PC-9 (cell line): ENCODE measurements at regions not wholly inside any gene's neighbourhood (a gene's known extent, or its start where the extent isn't known, plus 50 kb on each side); places are given as distances from the start of the nearest gene placed in this dataset.

Experiments used
- BruUV-seq: library from RNA; stranded (reverse); fragments of 400-500 nt; replicated peaks from 2 replicates; lab custom pipeline; 2021; lab: Mats Ljungman, UMichigan
- CTCF ChIA-PET: fragments of 300-600 bp; sonication (Branson Sonifier 250); formaldehyde crosslinking; loops from one replicate; lab custom pipeline; 2022; ENCODE audit warnings: antibody characterized with exemption; lab: Charles Lee
- POLR2A ChIA-PET: fragments of 300-600 bp; sonication (Branson Sonifier 250); formaldehyde crosslinking; loops from one replicate; lab custom pipeline; 2022; ENCODE audit warnings: antibody characterized with exemption; ENCODE audit not compliant: unreplicated experiment; lab: Charles Lee
- DNase-seq, 2 experiments: peaks; one replicate each; pipeline versions ENCODE4 v3.0.0 to v3.0.0-alpha.2; 2015 to 2022; ENCODE audit warnings: mixed read lengths in 1 of 2
- H2AFZ ChIP-seq: fragments of 200-600 bp; sonication (generic); 2 replicates; pipeline ENCODE4 v1.8.1; 2017; ENCODE audit warnings: antibody characterized with exemption
- H3F3A ChIP-seq: fragments of 200-600 bp; sonication (generic); 2 replicates; pipeline ENCODE4 v1.8.1; 2017; ENCODE audit warnings: antibody characterized with exemption, mild to moderate bottlenecking, low read depth; ENCODE audit not compliant: insufficient read depth
- H3K27ac ChIP-seq: fragments of 200-600 bp; sonication (generic); 2 replicates; pipeline ENCODE4 v1.6.1; 2016; ENCODE audit warnings: mixed run types
- H3K27me3 ChIP-seq: fragments of 200-600 bp; sonication (generic); 2 replicates; pipeline ENCODE4 v1.6.1; 2016; ENCODE audit warnings: low read depth, mixed run types; ENCODE audit not compliant: insufficient read depth
- H3K36me3 ChIP-seq: fragments of 200-600 bp; sonication (generic); 2 replicates; pipeline ENCODE4 v1.6.1; 2016; ENCODE audit warnings: low read depth, mixed run types
- H3K4me1 ChIP-seq: fragments of 200-600 bp; sonication (generic); replicated peaks from 2 replicates; pipeline ENCODE4 v1.6.1; 2016; ENCODE audit warnings: mixed run types; ENCODE audit not compliant: insufficient read depth
- H3K4me2 ChIP-seq: fragments of 200-600 bp; sonication (generic); 2 replicates; pipeline ENCODE4 v1.6.1; 2017; ENCODE audit warnings: mixed run types
- H3K4me3 ChIP-seq: fragments of 200-600 bp; sonication (generic); 2 replicates; pipeline ENCODE4 v1.6.1; 2016; ENCODE audit warnings: mixed run types
- H3K79me2 ChIP-seq: fragments of 200-600 bp; sonication (generic); 2 replicates; pipeline ENCODE4 v1.6.1; 2017; ENCODE audit warnings: low read depth, mixed run types
- H3K9me2 ChIP-seq: fragments of 200-600 bp; sonication (generic); 2 replicates; pipeline ENCODE4 v1.8.1; 2017; ENCODE audit warnings: mild to moderate bottlenecking; ENCODE audit not compliant: insufficient read depth
- H3K9me3 ChIP-seq: fragments of 200-600 bp; sonication (generic); 2 replicates; pipeline ENCODE4 v1.8.1; 2016; ENCODE audit warnings: low read depth; ENCODE audit not compliant: insufficient read depth
- H4K20me1 ChIP-seq: fragments of 200-600 bp; sonication (generic); 2 replicates; pipeline ENCODE4 v1.8.1; 2017; ENCODE audit not compliant: insufficient read depth
- EZH2 ChIP-seq: fragments of 200-600 bp; sonication (generic); IDR thresholded peaks from 2 replicates; pipeline ENCODE4 v1.8.0; 2017; ENCODE audit warnings: antibody characterized with exemption, low read depth
- intact Hi-C: fragments of 100-400 bp; cut with micrococcal nuclease; formaldehyde crosslinking; loops from one replicate; pipeline ENCODE4 v1.10.0; 2022; ENCODE audit not compliant: unreplicated experiment
- TF ChIP-seq, protein P1 (sequence below): fragments of 200-600 bp; sonication (generic); conservative IDR thresholded peaks from 2 replicates; pipeline ENCODE4 v1.6.1; 2017; ENCODE audit warnings: mixed run types, antibody characterized with exemption, mild to moderate bottlenecking, moderate library complexity

DNA sequence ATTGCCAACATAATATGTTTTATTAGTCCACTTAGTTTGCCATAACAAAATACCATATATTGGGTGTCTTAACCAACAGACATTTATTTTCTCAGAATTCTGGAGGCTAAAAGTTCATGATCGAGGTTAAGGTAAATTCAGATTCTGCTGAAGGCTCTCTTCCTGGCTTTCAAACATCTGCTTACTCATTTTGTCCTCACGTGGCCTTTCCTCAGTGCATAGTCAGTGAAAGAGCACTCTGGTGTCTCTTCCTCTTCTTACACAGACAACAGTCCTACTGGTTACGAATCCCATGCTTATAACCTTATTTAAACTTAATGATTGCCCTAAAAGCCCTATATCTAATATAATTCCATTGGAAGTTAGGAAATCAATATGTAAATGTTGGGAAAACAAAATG, 479.7 kb downstream of the FSCB start:
- Histone ChIP-seq H4K20me1 (no peaks in the 10 kb centered on the region), H3K27me3 (no peaks in the 10 kb centered on the region), H3K9me2 (no peaks in the 10 kb centered on the region), H3K79me2 (no peaks in the 10 kb centered on the region), H2AFZ (no peak overlapping the region), H3K9me3 (no peaks in the 10 kb centered on the region), H3K4me2 (no peak overlapping the region), H3K36me3 (no peaks in the 10 kb centered on the region), H3K4me1 (no peaks in the 10 kb centered on the region), H3F3A (no peaks in the 10 kb centered on the region), H3K27ac (no peak overlapping the region), H3K4me3 (no peak overlapping the region)
- POLR2A ChIA-PET: no interaction called here
- CTCF ChIA-PET: no interaction called here
- BruUV-seq: no TSS peak
- no peak for DNase-seq
- intact Hi-C loops: no loop called here
- TF ChIP-seq EZH2: no peak
- TF ChIP-seq, protein P1, sequence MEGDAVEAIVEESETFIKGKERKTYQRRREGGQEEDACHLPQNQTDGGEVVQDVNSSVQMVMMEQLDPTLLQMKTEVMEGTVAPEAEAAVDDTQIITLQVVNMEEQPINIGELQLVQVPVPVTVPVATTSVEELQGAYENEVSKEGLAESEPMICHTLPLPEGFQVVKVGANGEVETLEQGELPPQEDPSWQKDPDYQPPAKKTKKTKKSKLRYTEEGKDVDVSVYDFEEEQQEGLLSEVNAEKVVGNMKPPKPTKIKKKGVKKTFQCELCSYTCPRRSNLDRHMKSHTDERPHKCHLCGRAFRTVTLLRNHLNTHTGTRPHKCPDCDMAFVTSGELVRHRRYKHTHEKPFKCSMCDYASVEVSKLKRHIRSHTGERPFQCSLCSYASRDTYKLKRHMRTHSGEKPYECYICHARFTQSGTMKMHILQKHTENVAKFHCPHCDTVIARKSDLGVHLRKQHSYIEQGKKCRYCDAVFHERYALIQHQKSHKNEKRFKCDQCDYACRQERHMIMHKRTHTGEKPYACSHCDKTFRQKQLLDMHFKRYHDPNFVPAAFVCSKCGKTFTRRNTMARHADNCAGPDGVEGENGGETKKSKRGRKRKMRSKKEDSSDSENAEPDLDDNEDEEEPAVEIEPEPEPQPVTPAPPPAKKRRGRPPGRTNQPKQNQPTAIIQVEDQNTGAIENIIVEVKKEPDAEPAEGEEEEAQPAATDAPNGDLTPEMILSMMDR: no peak

DNA sequence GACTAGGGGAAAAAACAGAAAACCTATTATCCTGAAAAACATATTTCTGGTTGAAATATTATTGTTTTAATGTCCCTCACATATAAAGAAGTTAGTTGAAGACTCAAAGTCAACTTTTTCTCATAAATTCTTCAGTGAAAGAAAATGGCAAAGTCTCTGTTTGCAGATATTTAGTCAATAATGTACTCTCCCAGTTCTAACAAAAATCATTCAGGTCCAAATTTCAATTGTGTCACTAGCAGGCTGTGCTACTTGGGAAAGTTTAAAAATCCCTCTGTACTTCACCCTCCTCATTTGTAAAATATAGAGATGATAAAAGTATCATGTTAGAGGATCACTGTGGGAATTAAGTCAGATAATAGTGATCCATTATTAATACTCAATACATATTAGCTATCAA, 496.5 kb downstream of the FSCB start:
- no peak overlapping the region for H3K27ac ChIP-seq
- CTCF ChIA-PET: no interaction called here
- H3K79me2 ChIP-seq: no peaks in the 10 kb centered on the region
- intact Hi-C loops: no loop called here
- no peaks in the 10 kb centered on the region for H4K20me1 ChIP-seq
- no peaks in the 10 kb centered on the region for H3K27me3 ChIP-seq
- TF ChIP-seq, protein P1: no peak
- no peak for TF ChIP-seq EZH2
- DNase-seq: no peak
- no peak overlapping the region for H2AFZ ChIP-seq
- H3K9me2 ChIP-seq: no peaks in the 10 kb centered on the region; the same call in 1 of the 2 replicates
- H3F3A ChIP-seq: no peaks in the 10 kb centered on the region
- BruUV-seq: no TSS peak
- no peaks in the 10 kb centered on the region for H3K9me3 ChIP-seq
- POLR2A ChIA-PET: no interaction called here
- no peak overlapping the region for H3K4me3 ChIP-seq
- H3K4me2 ChIP-seq: no peak overlapping the region
- H3K36me3 ChIP-seq: no peaks in the 10 kb centered on the region
- H3K4me1 ChIP-seq: no peaks in the 10 kb centered on the region

DNA sequence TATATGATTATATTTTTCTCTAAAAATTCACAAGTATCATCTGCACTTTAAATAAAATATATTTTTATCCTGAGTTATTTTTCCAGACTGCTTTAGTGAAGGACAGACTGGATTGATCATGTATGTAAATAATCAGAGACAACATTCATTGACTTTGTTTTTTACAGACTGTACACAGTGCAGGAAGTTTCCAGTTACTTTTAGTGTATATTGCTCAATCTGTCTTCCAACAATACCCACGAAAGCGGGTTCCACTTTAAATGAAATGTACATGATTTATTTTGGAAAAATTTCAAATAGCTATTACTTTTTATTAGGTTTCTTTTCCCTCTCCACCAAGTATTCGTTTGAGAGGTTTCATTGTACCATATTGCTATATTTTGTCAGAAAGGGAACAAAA, 497.0 kb downstream of the FSCB start:
- no peaks in the 10 kb centered on the region for H3K36me3 ChIP-seq
- H3K79me2 ChIP-seq: no peaks in the 10 kb centered on the region
- no peak overlapping the region for H2AFZ ChIP-seq
- no peaks in the 10 kb centered on the region for H3K27me3 ChIP-seq
- H3F3A ChIP-seq: no peaks in the 10 kb centered on the region
- POLR2A ChIA-PET: no interaction called here
- CTCF ChIA-PET: no interaction called here
- intact Hi-C loops: no loop called here
- H3K4me1 ChIP-seq: no peaks in the 10 kb centered on the region
- TF ChIP-seq, protein P1: no peak
- no peak for TF ChIP-seq EZH2
- H3K9me3 ChIP-seq: no peaks in the 10 kb centered on the region
- no peak overlapping the region for H3K4me2 ChIP-seq
- no peak overlapping the region for H3K27ac ChIP-seq
- BruUV-seq: no TSS peak
- H4K20me1 ChIP-seq: no peaks in the 10 kb centered on the region
- H3K4me3 ChIP-seq: no peak overlapping the region
- no peak for DNase-seq
- no peaks in the 10 kb centered on the region; the same call in 1 of the 2 replicates for H3K9me2 ChIP-seq
